CD4-positive, alpha-beta T cell (primary cell): ENCODE measurements at regions not wholly inside any gene's neighbourhood (a gene's known extent, or its start where the extent isn't known, plus 50 kb on each side); places are given as distances from the start of the nearest gene placed in this dataset.

ENCODE experiments used
- ATAC-seq: fragments of 200-7000 bp; cut with Tn5 transposase; one replicate; pipeline ENCODE4 v1.10.0; 2022; ENCODE audit warnings: mild to moderate bottlenecking; ENCODE audit not compliant: poor library complexity
- CTCF ChIA-PET: fragments of 350-600 bp; sonication (Branson Sonifier 250); formaldehyde crosslinking; loops from one replicate; lab custom pipeline; 2021; ENCODE audit warnings: antibody characterized with exemption, inconsistent platforms; lab: Charles Lee
- POLR2A ChIA-PET: fragments of 350-600 bp; sonication (Branson Sonifier 250); formaldehyde crosslinking; loops from one replicate; lab custom pipeline; 2021; ENCODE audit warnings: antibody characterized with exemption, inconsistent platforms; lab: Charles Lee
- DNase-seq, 14 experiments: peaks; one replicate each; pipeline ENCODE4 v3.0.0-alpha.2; 2013 to 2020; ENCODE audit warnings: mixed read lengths in 2 of 14
- H3K27ac ChIP-seq, 2 donors: one replicate each; pipeline versions ENCODE4 v1.5.1 to v1.7.0; 2013; ENCODE audit warnings: low read length in 2 of 2, low read depth in 1 of 2, mild to moderate bottlenecking in 1 of 2
- H3K27me3 ChIP-seq, 2 experiments: 1 replicate in 1 of 2; 2 replicates in 1 of 2; pipeline versions ENCODE4 v1.6.1 to v1.7.0; 2013; ENCODE audit warnings: low read length in 2 of 2, control low read depth in 1 of 2, mild to moderate bottlenecking in 1 of 2, moderate library complexity in 1 of 2; ENCODE audit not compliant: insufficient read depth in 2 of 2, control insufficient read depth in 1 of 2
- H3K36me3 ChIP-seq: one replicate; pipeline ENCODE4 v1.6.1; 2013; ENCODE audit warnings: low read length, control low read depth; ENCODE audit not compliant: insufficient read depth
- H3K4me1 ChIP-seq: one replicate; pipeline ENCODE4 v1.6.1; 2013; ENCODE audit warnings: low read length, control low read depth; ENCODE audit not compliant: insufficient read depth
- H3K4me3 ChIP-seq: one replicate; pipeline ENCODE4 v1.5.1; 2013; ENCODE audit warnings: mild to moderate bottlenecking, low read length, moderate library complexity
- H3K9me3 ChIP-seq, 2 experiments: 1 replicate in 1 of 2; 2 replicates in 1 of 2; pipeline versions ENCODE4 v1.6.1 to v1.7.0; 2013; ENCODE audit warnings: low read length in 2 of 2, mild to moderate bottlenecking in 2 of 2, control low read depth in 1 of 2, moderate library complexity in 1 of 2; ENCODE audit not compliant: control insufficient read depth in 1 of 2, insufficient read depth in 1 of 2
- H3K27ac Mint-ChIP-seq: one replicate; pipeline ENCODE4 v1.8.0; 2020; ENCODE audit warnings: mixed read lengths
- H3K27me3 Mint-ChIP-seq: one replicate; pipeline ENCODE4 v1.8.0; 2021; ENCODE audit warnings: mixed read lengths
- H3K36me3 Mint-ChIP-seq: one replicate; pipeline ENCODE4 v1.8.0; 2021; ENCODE audit warnings: low read depth, mixed read lengths
- H3K4me1 Mint-ChIP-seq: one replicate; pipeline ENCODE4 v1.8.0; 2021; ENCODE audit warnings: low read depth, mixed read lengths
- H3K4me3 Mint-ChIP-seq: one replicate; pipeline ENCODE4 v1.8.0; 2020; ENCODE audit warnings: mild to moderate bottlenecking, mixed read lengths
- H3K9me3 Mint-ChIP-seq: one replicate; pipeline ENCODE4 v1.8.0; 2020; ENCODE audit warnings: mixed read lengths
- intact Hi-C, 2 experiments: fragments of 100-400 bp; cut with DNase I in 1 of 2; cut with micrococcal nuclease in 1 of 2; formaldehyde crosslinking; loops; one replicate each; pipeline versions ENCODE4 v1.15.1 to v1.9.0; 2023 to 2025; cut with DNase I, micrococcal nuclease
- TF ChIP-seq, protein P1 (sequence below): fragments of 200-600 bp; IDR thresholded peaks from one replicate; pipeline ENCODE4 v1.8.0; 2022; ENCODE audit warnings: antibody characterized with exemption, mild to moderate bottlenecking

DNA sequence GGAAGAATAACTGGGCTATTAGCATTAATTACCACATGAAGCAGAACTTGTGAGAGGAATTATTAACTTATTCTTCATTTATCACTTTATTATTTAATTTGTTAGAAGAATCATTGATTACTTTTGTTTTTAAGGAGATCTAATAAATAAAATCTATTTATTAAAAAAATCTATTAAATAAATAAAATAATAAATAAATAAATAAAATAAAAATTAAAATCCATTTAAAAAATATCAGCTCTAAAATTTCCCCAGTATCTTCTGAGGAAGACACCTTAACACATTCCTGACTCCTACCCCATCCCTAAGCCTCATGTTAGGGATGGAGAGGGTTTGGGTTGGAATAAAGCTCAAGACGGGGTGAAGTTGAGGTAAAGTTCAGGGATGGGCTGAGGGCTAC, 231.4 kb downstream of the CLIC5 start:
- ChIA-PET POLR2A (no interaction called here), CTCF (no interaction called here)
- Histone ChIP-seq H3K36me3 (no peaks in the 10 kb centered on the region), H3K9me3 (no peaks in the 10 kb centered on the region), H3K4me3 (no peak overlapping the region), H3K27ac (no peak overlapping the region), H3K4me1 (no peaks in the 10 kb centered on the region), H3K27me3 (no peaks in the 10 kb centered on the region)
- DNase-seq (no peak), ATAC-seq (no peak)
- Mint-ChIP-seq H3K4me3 (no peak overlapping the region), H3K4me1 (no peaks in the 10 kb centered on the region), H3K27me3 (no peaks in the 10 kb centered on the region), H3K36me3 (no peaks in the 10 kb centered on the region), H3K9me3 (no peaks in the 10 kb centered on the region), H3K27ac (no peak overlapping the region)
- intact Hi-C loops, result no loop called here
- TF ChIP-seq, protein P1, sequence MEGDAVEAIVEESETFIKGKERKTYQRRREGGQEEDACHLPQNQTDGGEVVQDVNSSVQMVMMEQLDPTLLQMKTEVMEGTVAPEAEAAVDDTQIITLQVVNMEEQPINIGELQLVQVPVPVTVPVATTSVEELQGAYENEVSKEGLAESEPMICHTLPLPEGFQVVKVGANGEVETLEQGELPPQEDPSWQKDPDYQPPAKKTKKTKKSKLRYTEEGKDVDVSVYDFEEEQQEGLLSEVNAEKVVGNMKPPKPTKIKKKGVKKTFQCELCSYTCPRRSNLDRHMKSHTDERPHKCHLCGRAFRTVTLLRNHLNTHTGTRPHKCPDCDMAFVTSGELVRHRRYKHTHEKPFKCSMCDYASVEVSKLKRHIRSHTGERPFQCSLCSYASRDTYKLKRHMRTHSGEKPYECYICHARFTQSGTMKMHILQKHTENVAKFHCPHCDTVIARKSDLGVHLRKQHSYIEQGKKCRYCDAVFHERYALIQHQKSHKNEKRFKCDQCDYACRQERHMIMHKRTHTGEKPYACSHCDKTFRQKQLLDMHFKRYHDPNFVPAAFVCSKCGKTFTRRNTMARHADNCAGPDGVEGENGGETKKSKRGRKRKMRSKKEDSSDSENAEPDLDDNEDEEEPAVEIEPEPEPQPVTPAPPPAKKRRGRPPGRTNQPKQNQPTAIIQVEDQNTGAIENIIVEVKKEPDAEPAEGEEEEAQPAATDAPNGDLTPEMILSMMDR, result no peak

GRCh38 chr6:45783716-45784115, 231.9 kb downstream of the CLIC5 start:
- Histone ChIP-seq H3K27ac (no peak overlapping the region), H3K27me3 (no peaks in the 10 kb centered on the region), H3K4me1 (no peaks in the 10 kb centered on the region), H3K36me3 (no peaks in the 10 kb centered on the region), H3K4me3 (no peak overlapping the region), H3K9me3 (no peaks in the 10 kb centered on the region)
- Mint-ChIP-seq H3K27me3 (no peaks in the 10 kb centered on the region), H3K4me3 (no peak overlapping the region), H3K36me3 (no peaks in the 10 kb centered on the region), H3K27ac (no peak overlapping the region), H3K9me3 (no peaks in the 10 kb centered on the region), H3K4me1 (no peaks in the 10 kb centered on the region)
- DNase-seq (no peak), ATAC-seq (no peak)
- TF ChIP-seq, protein P1, result no peak
- CTCF ChIA-PET, result no interaction called here
- POLR2A ChIA-PET, result no interaction called here
- intact Hi-C loops, result no loop called here

DNA sequence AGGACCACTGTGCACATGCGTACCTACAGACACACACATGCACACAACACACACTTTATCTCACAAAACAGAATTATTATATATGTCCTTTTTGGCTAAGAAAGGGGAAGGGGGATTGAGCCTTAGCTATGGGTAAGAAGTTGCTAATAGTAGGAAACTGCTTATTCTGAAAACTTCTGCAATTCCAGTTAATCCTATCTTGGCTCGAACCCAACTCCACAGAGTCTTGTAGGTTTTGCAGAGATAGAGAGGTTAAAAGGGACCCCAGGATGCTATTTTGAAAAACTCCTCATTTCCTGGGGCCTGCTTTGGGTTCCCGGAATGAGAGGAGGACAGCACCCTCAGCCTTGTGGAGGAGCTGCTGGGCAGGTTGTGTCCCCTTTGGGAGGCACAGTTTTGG, 233.8 kb downstream of the CLIC5 start:
- TF ChIP-seq, protein P1, result no peak
- ATAC-seq, result no peak
- no peaks in the 10 kb centered on the region for H3K36me3 Mint-ChIP-seq
- no peaks in the 10 kb centered on the region for H3K4me1 Mint-ChIP-seq
- intact Hi-C loops, result no loop called here
- H3K27me3 Mint-ChIP-seq, result no peaks in the 10 kb centered on the region
- CTCF ChIA-PET, result no interaction called here
- no peak overlapping the region for H3K4me3 ChIP-seq
- no peak overlapping the region for H3K4me3 Mint-ChIP-seq
- no peak overlapping the region for H3K27ac ChIP-seq
- no peaks in the 10 kb centered on the region for H3K4me1 ChIP-seq
- H3K27me3 ChIP-seq, result no peaks in the 10 kb centered on the region
- POLR2A ChIA-PET, result no interaction called here
- H3K36me3 ChIP-seq, result no peaks in the 10 kb centered on the region
- no peaks in the 10 kb centered on the region for H3K9me3 ChIP-seq
- DNase-seq, result no peak
- H3K27ac Mint-ChIP-seq, result no peak overlapping the region
- no peaks in the 10 kb centered on the region for H3K9me3 Mint-ChIP-seq
